ENCODE measurements at regions not wholly inside any gene's neighbourhood (a gene's known extent, or its start where the extent isn't known, plus 50 kb on each side); places are given as distances from the start of the nearest gene placed in this dataset.

- no peak overlapping the region for H3K4me3 ChIP-seq
- intact Hi-C loops (cut with DNase I): no loop called here
- no peaks in the 10 kb centered on the region for H3K27me3 ChIP-seq
- TF ChIP-seq CTCF (IDR thresholded peaks at IDR 0.05): no peak
- H3K9ac ChIP-seq (ENCODE audit: low read depth in 2 of 2, low read length in 2 of 2): no peak overlapping the region
- no peak for DNase-seq
- no peak overlapping the region for H3K27ac ChIP-seq
- no peaks in the 10 kb centered on the region for H3K4me1 ChIP-seq
- no peaks in the 10 kb centered on the region for H3K9me3 ChIP-seq
- no peaks in the 10 kb centered on the region for H3K36me3 ChIP-seq
These were observed 119.7 kb upstream of the ZC3H12C start for GRCh38 chr11:109973486-109973885.

GRCh38 chr11:109974523-109974922, 118.7 kb upstream of the ZC3H12C start:
- no peak for TF ChIP-seq CTCF (IDR thresholded peaks at IDR 0.05)
- intact Hi-C loops (cut with DNase I): no loop called here

GRCh38 chr11:109978895-109979294, 114.3 kb upstream of the ZC3H12C start:
- DNase-seq: no peak
- no peak overlapping the region for H3K9ac ChIP-seq (ENCODE audit: low read depth in 2 of 2, low read length in 2 of 2)
- no peaks in the 10 kb centered on the region for H3K36me3 ChIP-seq
- intact Hi-C loops (cut with DNase I): no loop called here
- H3K4me3 ChIP-seq: no peak overlapping the region
- H3K27me3 ChIP-seq: no peaks in the 10 kb centered on the region
- no peak overlapping the region for H3K27ac ChIP-seq
- no peak for TF ChIP-seq CTCF (IDR thresholded peaks at IDR 0.05)
- H3K9me3 ChIP-seq: no peaks in the 10 kb centered on the region
- no peaks in the 10 kb centered on the region for H3K4me1 ChIP-seq

More at GRCh38 chr11:109974523-109974922, 118.7 kb upstream of the ZC3H12C start:
- no peaks in the 10 kb centered on the region for H3K27me3 ChIP-seq
- no peak overlapping the region for H3K27ac ChIP-seq
- H3K36me3 ChIP-seq: no peaks in the 10 kb centered on the region
- H3K9ac ChIP-seq (ENCODE audit: low read depth in 2 of 2, low read length in 2 of 2): no peak overlapping the region
- H3K4me3 ChIP-seq: no peak overlapping the region
- H3K9me3 ChIP-seq: no peaks in the 10 kb centered on the region
- H3K4me1 ChIP-seq: no peaks in the 10 kb centered on the region
- DNase-seq: no peak

GRCh38 chr11:109981031-109981636, 112.1 kb upstream of the ZC3H12C start:
- Histone ChIP-seq H3K4me1 (no peaks in the 10 kb centered on the region), H3K9me3 (no peaks in the 10 kb centered on the region), H3K9ac (ENCODE audit: low read depth in 2 of 2, low read length in 2 of 2) (no peak overlapping the region), H3K36me3 (no peaks in the 10 kb centered on the region), H3K27me3 (no peaks in the 10 kb centered on the region), H3K4me3 (no peak overlapping the region), H3K27ac (no peak overlapping the region)
- intact Hi-C loops (cut with DNase I): no loop called here
- no peak for DNase-seq
- no peak for TF ChIP-seq CTCF (IDR thresholded peaks at IDR 0.05)

GRCh38 chr11:109983358-109983757, 109.8 kb upstream of the ZC3H12C start:
- Histone ChIP-seq H3K36me3 (no peaks in the 10 kb centered on the region), H3K27ac (no peak overlapping the region), H3K9ac (ENCODE audit: low read depth in 2 of 2, low read length in 2 of 2) (no peak overlapping the region), H3K9me3 (no peaks in the 10 kb centered on the region), H3K4me3 (no peak overlapping the region), H3K4me1 (no peaks in the 10 kb centered on the region), H3K27me3 (no peaks in the 10 kb centered on the region)
- intact Hi-C loops (cut with DNase I): no loop called here
- no peak for TF ChIP-seq CTCF (IDR thresholded peaks at IDR 0.05)
- no peak for DNase-seq
